ENCODE measurements at regions not wholly inside any gene's neighbourhood (a gene's known extent, or its start where the extent isn't known, plus 50 kb on each side); places are given as distances from the start of the nearest gene placed in this dataset.

DNA sequence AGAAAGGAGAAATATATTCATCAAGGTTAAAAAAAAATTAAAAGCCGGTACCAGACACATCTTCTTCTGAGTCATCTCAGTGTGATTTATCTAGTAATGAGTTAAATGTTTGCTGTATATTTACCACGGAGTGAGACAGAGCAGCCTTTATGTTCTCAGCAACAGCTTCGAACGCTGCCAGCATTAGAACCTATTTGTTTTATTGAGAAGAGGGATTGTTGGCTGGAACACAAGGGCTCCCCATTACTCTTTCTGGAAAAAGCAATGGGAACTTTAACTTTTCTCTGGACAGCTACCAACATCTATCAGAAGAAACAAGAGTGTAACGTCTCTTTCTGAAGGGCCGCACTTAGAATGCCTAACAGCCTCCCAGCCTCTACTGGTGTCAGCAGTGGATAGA lies 105.3 kb upstream of the TAB2 start:
- TF ChIP-seq, protein P1, sequence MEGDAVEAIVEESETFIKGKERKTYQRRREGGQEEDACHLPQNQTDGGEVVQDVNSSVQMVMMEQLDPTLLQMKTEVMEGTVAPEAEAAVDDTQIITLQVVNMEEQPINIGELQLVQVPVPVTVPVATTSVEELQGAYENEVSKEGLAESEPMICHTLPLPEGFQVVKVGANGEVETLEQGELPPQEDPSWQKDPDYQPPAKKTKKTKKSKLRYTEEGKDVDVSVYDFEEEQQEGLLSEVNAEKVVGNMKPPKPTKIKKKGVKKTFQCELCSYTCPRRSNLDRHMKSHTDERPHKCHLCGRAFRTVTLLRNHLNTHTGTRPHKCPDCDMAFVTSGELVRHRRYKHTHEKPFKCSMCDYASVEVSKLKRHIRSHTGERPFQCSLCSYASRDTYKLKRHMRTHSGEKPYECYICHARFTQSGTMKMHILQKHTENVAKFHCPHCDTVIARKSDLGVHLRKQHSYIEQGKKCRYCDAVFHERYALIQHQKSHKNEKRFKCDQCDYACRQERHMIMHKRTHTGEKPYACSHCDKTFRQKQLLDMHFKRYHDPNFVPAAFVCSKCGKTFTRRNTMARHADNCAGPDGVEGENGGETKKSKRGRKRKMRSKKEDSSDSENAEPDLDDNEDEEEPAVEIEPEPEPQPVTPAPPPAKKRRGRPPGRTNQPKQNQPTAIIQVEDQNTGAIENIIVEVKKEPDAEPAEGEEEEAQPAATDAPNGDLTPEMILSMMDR (IDR thresholded peaks at IDR 0.05) = no peak
- no peak for TF ChIP-seq POLR2A (IDR thresholded peaks at IDR 0.05)

Data from thyroid gland (tissue), 4 donors.